GM21825 (cell line): ENCODE measurements at regions not wholly inside any gene's neighbourhood (a gene's known extent, or its start where the extent isn't known, plus 50 kb on each side); places are given as distances from the start of the nearest gene placed in this dataset.
A peak's percentile ranks its signal among the peaks of the same experiment; 100 is the strongest.

Experiments
- ATAC-seq: cut with Tn5 transposase; IDR thresholded peaks from one replicate; pipeline ENCODE4 v1.9.1; 2021; ENCODE audit warnings: mild to moderate bottlenecking, moderate library complexity; ENCODE audit not compliant: unreplicated experiment

DNA sequence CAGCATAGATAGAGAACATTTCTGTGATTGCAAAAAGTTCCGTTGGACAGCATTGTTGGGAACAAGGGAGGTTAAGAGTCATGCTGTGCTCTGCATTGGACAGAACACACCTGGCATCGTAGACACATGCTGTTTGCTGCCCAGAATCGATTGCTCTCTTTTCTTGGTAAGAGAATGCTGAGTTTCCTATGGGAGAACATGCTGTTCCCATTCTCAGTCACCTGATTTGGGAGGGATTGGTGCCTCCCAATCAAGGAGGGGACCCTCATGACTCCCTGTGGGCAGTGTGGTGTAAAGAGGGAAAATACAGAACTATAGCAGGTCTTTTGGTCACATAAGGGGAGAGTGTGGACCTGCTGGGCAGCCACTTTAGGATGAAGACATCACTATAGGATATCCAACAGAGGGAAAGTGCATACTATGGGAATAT lies 555.4 kb upstream of the CLINT1 start:
- no peak for ATAC-seq

DNA sequence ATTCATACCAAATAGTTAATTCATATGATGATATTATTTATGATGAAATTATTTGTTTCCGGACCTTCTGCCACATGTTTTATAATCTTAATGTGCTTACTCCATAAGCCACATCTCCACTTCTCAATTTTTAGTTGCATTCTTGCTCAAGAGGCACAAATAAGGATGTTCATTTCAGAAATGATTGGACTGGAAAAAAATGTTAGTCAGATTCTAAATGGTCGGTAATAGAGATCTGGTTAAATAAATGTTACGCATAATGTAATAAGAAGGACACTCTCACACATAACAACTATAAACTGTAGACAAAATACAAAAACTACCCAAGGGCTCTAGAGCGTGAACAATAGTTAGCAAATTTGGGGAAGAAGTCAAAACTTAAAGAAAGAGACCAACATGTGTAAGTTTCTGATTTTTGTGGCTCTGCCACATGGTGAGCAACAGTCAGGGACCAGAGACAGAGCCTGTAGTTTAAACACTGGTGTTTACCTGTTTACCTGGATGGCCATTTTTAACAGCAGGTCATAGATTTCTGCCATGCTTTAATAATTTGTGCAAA lies 554.3 kb upstream of the CLINT1 start:
- ATAC-seq = no peak

DNA sequence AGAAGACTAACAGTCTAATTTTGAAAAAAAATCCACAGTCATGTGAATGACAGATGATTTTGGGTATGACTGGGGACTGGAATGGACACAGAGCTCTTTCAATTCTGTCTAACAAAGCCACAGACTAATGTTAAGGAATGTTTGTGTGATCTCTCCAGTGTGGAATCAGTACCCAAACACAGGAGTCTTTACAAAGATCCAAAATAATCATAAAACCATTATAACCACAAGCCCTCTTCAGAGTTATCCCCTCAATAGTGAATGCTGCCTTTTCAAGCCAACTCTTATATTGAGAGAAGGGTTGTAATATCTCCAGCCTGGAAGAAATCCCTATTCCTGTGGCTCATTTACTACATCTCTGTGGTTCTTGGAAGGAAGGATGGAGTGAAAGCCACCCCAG lies 552.0 kb upstream of the CLINT1 start:
- ATAC-seq = no peak

DNA sequence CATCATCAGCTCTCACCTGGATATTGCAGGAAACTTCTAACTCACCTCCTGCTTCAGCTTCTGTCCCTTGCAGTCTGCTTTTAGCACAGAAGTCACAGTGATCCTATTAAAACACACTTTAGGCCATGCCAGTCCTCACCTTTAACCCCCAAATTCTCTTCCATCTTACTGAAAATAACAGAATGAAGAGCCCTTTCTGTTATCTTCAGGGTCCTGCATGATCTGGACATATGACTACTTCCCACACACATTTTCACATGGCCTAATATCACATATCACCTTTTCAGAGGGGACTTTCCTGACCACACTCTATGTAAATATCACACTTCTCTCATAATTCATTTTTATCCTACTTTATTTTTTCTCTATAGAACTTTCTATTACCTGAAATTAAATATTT lies 550.6 kb upstream of the CLINT1 start:
- no peak for ATAC-seq

DNA sequence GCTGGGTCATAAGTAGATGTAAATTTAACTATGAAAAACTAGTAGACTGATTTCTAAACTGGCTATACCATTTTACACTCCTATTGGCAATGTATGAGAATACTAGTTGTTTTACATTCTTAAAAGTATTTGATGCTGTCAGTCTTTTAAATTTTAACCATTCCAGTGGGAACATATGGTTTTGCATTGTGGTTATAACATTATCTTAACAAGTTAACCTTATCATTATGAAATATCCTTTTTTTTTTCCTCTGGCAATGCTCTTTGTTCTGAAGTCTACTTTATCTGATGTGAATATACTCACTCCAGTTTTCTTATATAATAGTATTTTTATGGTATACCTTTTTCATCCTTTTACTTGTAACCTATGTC lies 548.9 kb upstream of the CLINT1 start:
- ATAC-seq = no peak

DNA sequence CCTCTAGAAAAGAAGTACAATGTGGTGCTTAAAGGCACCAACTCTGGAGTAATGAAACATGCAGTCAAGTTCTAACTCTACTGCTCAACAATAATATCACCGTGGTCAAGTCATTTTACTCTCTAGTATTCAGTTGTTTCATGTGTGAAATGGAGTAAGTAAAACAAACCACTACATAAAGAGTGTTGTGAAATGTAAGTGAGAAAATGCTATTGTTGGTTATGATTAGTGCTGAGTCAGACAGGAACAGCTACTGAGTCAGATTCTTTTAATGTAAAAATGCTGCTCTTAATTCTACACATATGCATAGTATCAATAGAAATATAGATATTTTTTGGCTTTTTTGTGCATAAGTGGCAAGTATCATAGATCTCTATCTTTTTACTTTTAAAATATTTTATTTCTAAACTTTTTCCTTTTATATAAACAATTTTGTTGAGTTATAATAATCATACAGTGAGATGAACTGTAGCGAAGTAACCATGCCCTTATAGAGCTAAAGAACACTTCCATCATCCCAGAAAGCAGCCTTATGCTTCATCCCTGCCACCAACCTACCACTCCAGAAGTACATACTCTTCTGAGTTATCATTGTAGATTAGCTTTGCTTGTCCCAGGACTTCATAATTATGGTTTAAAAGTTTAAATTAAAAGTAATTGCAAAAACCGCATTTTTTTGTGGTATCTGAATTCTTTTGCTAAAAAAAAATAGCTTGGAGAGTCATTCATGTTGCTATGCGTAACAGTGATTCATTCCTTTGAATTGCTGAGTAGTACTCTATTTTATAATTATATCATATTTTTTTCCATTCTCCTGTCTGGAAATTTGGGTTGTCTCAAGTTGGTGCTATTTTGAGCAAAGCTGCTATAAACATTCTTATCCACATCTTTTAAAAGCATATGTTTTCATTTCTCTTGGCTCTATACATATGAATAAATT lies 548.2 kb upstream of the CLINT1 start:
- no peak for ATAC-seq

DNA sequence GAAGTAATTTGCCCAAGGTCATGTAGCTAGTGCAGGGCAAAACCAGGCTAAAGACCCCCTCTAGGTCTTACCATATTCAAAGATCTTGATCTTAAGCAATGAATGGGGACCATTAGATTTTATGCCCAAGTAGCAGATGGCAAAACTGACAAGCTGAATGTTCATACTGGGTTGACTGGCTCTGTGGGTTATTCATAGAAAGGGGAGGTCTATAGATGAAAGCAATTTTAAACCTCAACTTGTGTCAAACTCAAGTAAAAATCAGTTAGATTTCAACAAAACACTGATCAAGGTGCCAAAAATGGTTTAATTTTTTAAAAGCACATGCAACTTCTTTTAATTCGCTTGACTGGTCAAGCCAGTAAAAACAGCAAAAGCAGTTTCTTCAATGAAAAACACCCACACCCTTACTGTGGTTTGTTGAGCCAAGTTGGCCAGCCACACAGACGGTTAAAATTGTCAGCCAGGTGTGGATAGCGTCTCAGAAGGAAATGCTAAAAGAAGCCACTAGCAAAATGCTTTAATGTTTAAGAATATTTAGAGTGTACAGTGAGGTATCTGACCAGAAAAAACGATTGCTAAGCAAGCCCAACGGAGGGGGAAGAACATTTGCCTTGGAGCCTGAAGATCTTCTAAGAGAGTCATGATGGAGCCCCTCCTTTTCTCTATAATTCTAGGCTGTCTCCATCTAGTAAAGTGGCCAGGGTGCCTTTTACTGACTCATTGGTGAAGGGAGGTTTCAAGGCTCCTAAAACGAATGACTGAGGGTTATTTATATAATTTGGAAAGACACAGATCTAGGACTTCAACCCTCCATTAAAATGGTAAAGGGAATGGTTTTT lies 539.6 kb upstream of the CLINT1 start:
- ATAC-seq = peak; percentile 90

DNA sequence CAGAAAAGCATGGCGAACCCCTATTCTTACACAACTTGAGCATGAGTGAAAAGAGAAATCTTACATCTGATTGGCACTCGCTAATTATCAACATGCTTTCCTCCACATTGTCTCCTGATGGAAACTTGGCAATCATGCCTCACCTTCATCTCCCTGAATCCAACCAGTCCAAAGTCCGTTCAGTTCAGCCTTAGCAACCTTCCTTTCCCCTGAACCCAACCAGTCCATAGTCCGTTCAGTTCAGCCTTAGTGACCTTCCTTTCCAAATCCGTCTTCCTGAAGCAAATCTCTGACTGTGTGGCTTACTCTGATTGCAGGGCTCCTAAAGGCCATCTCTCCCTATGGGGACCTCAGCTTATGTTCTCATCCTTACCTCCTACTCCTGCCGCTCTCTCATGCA lies 538.3 kb upstream of the CLINT1 start:
- no peak for ATAC-seq

DNA sequence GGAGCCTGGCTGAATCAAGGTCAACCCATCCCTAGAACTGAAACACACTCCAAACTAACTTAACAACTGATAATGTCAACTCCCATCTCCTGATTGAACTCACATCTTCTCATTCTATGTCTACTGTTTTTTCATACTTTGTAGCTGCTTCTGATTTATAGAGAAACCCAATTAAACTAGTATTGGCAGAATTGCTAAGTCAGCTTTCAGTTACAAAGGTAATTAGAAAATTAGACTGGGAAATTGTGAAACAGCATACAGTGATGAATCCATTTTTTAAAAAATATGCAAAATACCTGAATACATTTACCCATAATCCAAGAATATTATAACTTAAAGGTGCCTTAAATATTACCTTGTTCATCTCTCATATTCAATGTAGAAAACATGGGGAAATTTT lies 535.2 kb upstream of the CLINT1 start:
- no peak for ATAC-seq

DNA sequence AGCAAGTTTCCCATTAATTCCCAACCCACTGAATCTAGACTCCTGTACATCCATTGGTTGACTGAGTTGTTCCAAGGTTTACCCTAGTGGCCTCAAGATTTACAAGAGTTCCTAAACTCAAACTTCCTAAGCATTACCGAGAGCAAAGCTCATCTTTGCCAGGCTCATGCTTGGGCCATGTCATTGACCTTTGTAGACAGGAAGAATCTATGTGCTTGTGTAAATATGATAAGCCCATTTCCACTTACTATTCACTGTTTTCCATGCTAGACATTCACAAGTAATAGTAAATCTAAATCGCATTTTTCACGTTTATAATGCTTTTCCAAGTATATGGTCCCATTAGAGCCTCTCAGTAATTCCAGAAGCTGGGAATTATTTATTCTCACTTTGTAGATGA lies 534.5 kb upstream of the CLINT1 start:
- ATAC-seq = no peak

DNA sequence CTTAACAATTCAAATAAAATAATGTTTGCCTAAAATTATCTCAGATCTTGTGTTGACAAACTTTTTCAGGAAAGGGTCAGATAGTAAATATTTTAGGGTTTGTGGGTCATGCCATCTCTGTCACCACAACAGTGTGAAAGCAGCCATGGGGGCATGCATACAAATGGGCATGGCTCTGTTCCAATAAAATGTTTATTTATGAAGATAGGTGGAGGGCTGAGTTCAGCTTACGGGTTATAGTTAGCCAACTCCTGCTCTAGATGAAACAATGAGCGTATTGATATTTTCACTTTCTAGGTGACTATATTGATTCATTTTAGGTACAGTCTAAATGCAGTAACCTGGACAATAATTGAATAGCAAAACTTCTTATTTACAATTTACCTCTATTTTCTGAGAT lies 533.8 kb upstream of the CLINT1 start:
- no peak for ATAC-seq

DNA sequence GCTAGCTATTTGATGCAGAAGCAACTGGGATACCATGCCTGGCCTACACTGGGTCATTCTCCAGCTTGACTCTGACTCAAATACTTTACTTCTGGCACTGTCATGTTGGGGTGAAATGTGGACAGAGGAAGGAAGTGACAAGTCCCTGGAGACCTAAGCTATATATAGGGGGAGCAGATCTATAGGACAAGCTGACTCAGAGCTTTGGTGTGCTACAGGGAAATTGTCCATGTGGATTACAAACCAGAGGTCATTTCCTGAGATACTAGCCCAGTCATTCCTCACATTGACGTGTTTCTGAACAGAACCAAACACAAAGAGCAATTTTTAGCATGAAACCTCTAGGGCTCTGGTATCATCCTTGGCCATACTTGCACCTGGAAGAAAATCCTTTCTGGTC lies 531.6 kb upstream of the CLINT1 start:
- peak; percentile 88 for ATAC-seq

DNA sequence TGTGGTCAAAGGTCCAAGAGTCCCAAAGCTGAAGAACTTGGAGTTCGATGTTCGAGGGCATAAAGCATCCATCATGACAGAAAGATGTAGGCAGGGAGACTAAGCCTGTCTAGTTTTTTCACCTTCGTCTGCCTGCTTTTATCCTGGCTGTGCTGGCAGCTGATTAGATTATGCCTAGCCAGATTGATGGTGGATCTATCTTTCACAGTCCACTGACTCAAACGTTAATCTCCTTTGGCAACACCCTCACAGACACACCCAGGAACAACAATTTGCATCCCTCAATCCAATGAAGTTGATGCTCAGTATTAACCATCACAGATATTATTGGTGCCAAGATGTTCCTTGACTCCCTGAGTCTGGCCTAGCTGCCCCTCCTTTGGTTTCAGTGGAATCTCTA lies 530.8 kb upstream of the CLINT1 start:
- ATAC-seq = no peak

DNA sequence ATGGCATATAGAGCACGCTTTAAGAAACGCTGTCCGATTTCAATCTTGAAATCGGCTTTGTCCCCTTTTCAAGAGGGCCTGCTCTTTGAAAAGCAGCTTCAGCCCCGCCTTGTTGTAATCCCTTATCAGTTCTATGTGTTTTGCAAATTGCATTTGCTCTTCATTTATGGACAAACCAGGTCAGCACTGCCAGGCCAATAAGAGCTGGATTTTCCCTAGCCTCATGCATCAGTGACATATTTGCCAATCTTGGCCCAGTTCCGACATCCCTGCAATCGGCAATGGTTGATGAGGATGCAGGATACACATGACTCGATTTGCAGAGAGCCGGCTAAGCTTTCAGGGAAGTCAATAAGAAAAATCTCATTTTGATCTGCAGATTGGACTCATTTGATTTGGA lies 529.1 kb upstream of the CLINT1 start:
- no peak for ATAC-seq

DNA sequence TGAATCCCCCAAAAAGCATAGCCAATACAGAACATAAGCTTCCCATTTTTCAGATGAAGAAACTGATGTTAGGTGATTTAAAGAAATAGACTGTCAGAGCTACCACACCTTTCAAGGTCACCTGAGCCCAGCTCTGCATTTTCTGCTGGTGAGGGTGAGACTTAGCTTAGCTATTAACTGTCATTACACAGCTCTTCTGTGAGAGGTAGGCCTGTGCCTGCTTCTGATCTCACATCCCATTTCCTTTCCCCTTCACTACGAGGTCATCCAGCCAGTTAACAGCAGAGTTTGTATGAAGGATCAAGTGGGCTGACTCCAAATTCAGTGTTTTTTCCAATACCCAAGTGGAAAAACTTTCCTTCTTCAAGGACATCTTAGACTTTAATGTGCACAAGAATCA lies 528.6 kb upstream of the CLINT1 start:
- ATAC-seq = no peak

DNA sequence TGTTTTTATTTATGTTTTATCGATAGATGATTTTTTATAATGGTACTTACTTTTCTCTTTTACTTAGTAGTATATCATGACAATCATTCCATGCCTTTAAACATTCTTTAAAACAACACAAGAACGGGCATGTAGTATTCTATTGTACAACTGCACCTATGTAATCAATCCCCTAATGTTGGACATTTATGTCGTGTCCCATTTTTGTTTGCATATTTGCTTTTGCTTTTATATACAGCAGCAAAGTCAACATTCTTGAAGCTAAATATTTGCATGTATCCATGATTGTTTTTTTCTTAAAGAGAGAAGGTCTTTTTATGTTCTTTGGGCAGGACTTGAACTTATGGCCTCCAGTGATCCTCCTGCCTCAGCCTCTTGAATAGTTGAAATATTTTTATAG lies 527.0 kb upstream of the CLINT1 start:
- ATAC-seq = no peak

DNA sequence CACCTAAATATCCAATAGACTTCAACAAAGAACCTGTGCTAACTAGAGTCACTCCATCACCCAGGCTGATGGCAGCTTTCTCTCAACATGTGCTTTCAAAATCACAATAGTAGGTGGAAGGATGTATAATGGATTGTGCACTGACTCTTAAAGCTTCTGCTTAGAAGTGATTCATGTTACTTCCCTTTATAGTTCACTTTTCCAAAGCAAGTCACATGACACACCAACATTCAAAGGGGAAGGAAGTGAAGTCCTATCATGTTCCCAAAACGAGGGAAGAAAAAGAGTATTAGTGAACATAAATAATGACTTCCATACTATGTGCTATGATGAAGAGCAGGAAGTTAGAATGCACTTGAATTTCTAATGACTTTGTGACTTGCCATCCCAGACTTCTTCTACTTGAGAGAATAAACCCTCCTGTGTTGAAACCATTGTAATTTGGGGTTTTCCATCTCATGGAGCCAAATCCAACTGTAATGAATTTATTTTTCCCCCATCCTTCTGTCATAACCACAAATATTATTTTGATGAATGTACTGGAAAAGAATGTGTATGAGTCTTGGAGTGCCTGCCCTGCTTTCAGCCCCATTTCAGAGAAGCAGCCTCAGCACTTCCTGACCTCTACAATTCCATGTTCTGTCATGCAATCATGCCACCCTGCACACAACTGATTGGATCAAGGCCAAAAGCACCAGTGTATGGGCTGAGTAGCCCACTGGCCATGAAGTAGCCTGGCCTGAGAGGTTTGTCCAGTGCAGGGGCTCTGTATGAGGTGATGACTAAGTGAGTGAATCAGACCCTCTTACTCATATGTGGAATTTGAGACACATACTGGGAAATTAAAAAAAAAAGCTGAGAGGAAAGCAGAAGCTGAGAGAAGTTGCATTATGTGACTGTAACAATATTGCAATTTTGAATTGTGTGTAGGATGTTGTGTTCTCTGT lies 525.9 kb upstream of the CLINT1 start:
- no peak for ATAC-seq

DNA sequence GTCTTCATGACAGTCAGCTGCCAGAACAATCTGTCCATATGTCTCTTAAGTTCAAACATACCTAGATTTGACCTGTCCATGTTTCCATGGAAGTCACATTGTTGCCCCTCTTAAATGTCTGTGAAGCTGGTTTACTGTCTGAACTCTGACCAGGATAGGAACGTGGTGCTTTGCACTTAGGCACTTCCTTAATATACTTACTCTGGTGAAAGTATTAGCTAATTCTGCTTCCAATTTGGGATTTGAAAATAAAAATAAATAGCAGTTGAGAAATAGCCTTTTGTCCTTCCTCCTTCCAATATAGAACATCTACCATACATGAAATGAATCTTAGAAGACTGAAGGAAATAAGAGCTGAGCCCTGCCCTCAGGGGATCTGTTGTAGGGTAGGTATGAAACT lies 524.5 kb upstream of the CLINT1 start:
- ATAC-seq = no peak

DNA sequence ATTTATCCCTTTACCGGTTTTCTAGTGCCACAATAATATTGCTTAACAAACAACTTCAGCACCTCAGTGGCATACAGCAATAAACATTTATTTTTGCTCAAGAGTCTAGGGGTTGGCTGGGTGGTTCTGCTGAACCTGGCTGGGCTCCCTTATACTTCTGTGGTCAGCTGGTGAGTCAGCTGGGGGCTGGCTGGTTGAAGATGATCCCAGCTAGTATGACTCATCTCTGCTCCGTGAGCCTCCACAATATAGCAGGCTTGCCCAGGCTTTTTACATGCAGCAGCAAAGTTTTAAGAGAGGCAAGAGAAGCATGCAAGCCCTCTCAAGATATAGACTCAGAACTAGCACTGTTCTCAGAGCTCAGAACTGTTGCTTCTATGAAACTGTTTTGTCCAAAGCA lies 523.5 kb upstream of the CLINT1 start:
- ATAC-seq = peak; percentile 92

DNA sequence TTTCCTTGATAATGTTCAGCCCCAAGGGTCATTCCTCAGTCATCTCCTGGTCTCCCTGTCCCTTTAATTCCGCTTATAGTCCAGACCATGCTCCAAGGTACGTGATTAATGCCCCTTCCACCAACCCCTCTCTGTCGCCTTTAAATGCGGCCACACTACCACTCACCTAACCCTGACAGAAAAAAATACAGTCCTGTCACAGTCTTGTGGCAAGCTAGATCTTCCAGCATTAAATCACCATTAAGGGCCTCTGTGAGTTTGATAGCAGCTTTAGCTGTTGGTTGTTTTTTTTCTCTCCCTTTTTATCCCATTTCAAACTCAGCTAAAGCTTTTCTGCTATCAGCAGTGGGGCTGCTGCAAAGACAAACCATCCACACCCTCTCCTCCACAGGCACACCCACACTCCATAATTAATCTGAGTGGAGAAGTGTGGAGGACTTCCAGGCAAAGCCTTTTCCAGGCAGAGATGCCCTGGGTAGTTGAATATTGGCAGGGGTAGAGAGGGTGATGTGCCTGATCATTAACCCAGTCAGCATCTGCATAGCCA lies 522.7 kb upstream of the CLINT1 start:
- no peak for ATAC-seq
